GM23338 (cell line): ENCODE measurements at regions not wholly inside any gene's neighbourhood (a gene's known extent, or its start where the extent isn't known, plus 50 kb on each side); places are given as distances from the start of the nearest gene placed in this dataset.

Experiments
- ATAC-seq: fragments of 200-7000 bp; cut with Tn5 transposase; 3 replicates; pipeline ENCODE4 v1.9.1; 2020
- DNase-seq: peaks from one replicate; pipeline ENCODE4 v3.0.0-alpha.2; 2015; ENCODE audit warnings: low spot score
- H2AFZ ChIP-seq: fragments of 200-600 bp; sonication (generic); 2 replicates; pipeline ENCODE4 v1.8.0; 2016; ENCODE audit warnings: antibody characterized with exemption, mild to moderate bottlenecking, moderate library complexity
- H3F3A ChIP-seq: fragments of 200-600 bp; sonication (generic); replicated peaks from 2 replicates; pipeline ENCODE4 v1.8.0; 2017; ENCODE audit warnings: antibody characterized with exemption, mixed run types, low read depth
- H3K27ac ChIP-seq: fragments of 200-600 bp; sonication (generic); 2 replicates; pipeline ENCODE4 v1.6.1; 2016; ENCODE audit warnings: low read depth
- H3K27me3 ChIP-seq: fragments of 200-600 bp; sonication (generic); 2 replicates; pipeline ENCODE4 v1.8.0; 2016; ENCODE audit warnings: mild to moderate bottlenecking, mixed run types, moderate library complexity; ENCODE audit not compliant: insufficient read depth
- H3K36me3 ChIP-seq: fragments of 200-600 bp; sonication (generic); 2 replicates; pipeline ENCODE4 v1.8.0; 2016; ENCODE audit warnings: mild to moderate bottlenecking; ENCODE audit not compliant: insufficient read depth
- H3K4me1 ChIP-seq: fragments of 200-600 bp; sonication (generic); 2 replicates; pipeline ENCODE4 v1.8.0; 2016; ENCODE audit warnings: mild to moderate bottlenecking, moderate library complexity; ENCODE audit not compliant: insufficient read depth
- H3K4me2 ChIP-seq: fragments of 200-600 bp; sonication (generic); 2 replicates; pipeline ENCODE4 v1.7.1; 2017; ENCODE audit warnings: mixed run types
- H3K4me3 ChIP-seq: fragments of 200-600 bp; sonication (generic); 2 replicates; pipeline ENCODE4 v1.6.1; 2016; ENCODE audit warnings: mixed run types
- H3K79me2 ChIP-seq: fragments of 200-600 bp; sonication (generic); replicated peaks from 2 replicates; pipeline ENCODE4 v1.8.0; 2017; ENCODE audit warnings: mild to moderate bottlenecking; ENCODE audit not compliant: insufficient read depth
- H3K9me2 ChIP-seq: fragments of 200-600 bp; sonication (generic); 2 replicates; pipeline ENCODE4 v1.8.0; 2017; ENCODE audit not compliant: insufficient read depth
- H4K20me1 ChIP-seq: fragments of 200-600 bp; sonication (generic); replicated peaks from 2 replicates; pipeline ENCODE4 v1.8.0; 2017; ENCODE audit warnings: mild to moderate bottlenecking; ENCODE audit not compliant: insufficient read depth
- H3K27ac Mint-ChIP-seq: 2 replicates; pipeline ENCODE4 v1.8.0; 2020; ENCODE audit warnings: inconsistent platforms, mild to moderate bottlenecking, moderate library complexity, mixed read lengths
- H3K27me3 Mint-ChIP-seq: 3 replicates; pipeline ENCODE4 v1.8.0; 2022; ENCODE audit warnings: low read depth, mild to moderate bottlenecking, moderate library complexity, mixed read lengths, inconsistent platforms; ENCODE audit not compliant: insufficient read depth, poor library complexity
- H3K36me3 Mint-ChIP-seq: 3 replicates; pipeline ENCODE4 v1.8.0; 2021; ENCODE audit warnings: low read depth, mild to moderate bottlenecking, inconsistent platforms, moderate library complexity, mixed read lengths
- H3K4me1 Mint-ChIP-seq: 3 replicates; pipeline ENCODE4 v1.8.0; 2020; ENCODE audit warnings: mild to moderate bottlenecking, inconsistent platforms, mixed read lengths
- H3K4me3 Mint-ChIP-seq: 3 replicates; pipeline ENCODE4 v1.8.0; 2021; ENCODE audit warnings: moderate library complexity, mild to moderate bottlenecking, inconsistent platforms, mixed read lengths
- H3K9me3 Mint-ChIP-seq: 3 replicates; pipeline ENCODE4 v1.8.0; 2020; ENCODE audit warnings: moderate library complexity, mild to moderate bottlenecking, inconsistent platforms, mixed read lengths
- CREB1 ChIP-seq: fragments of 250-450 bp; sonication (Bioruptor Pico); IDR thresholded peaks from 2 replicates; pipeline ENCODE4 v1.5.0; 2020; ENCODE audit warnings: low read depth, mild to moderate bottlenecking, moderate library complexity
- EZH2 ChIP-seq: fragments of 200-600 bp; sonication (generic); IDR thresholded peaks from one replicate; pipeline ENCODE4 v1.8.0; 2017; ENCODE audit warnings: antibody characterized with exemption, mild to moderate bottlenecking, low read depth; ENCODE audit not compliant: unreplicated experiment
- EZH2phosphoT487 ChIP-seq: fragments of 200-600 bp; sonication (generic); IDR thresholded peaks from one replicate; pipeline ENCODE4 v1.8.1; 2018; ENCODE audit warnings: antibody characterized with exemption; ENCODE audit not compliant: unreplicated experiment
- NANOG ChIP-seq: IDR thresholded peaks from 2 replicates; pipeline ENCODE4 v1.6.1; 2016; ENCODE audit warnings: antibody characterized with exemption, borderline replicate concordance
- POLR2AphosphoS5 ChIP-seq: IDR thresholded peaks from 2 replicates; pipeline ENCODE4 v1.6.1; 2016; ENCODE audit warnings: antibody characterized with exemption, low read depth
- STAT1 ChIP-seq: IDR thresholded peaks from one replicate; pipeline ENCODE4 v1.6.1; 2016; ENCODE audit warnings: antibody characterized with exemption; ENCODE audit not compliant: unreplicated experiment
- ZNF114 ChIP-seq: fragments of 250-450 bp; sonication (Bioruptor Pico); IDR thresholded peaks from 2 replicates; pipeline ENCODE4 v1.5.0; 2020; ENCODE audit warnings: mild to moderate bottlenecking, moderate library complexity
- TF ChIP-seq, protein P1 (sequence below): IDR thresholded peaks from one replicate; pipeline ENCODE4 v1.6.1; 2018; ENCODE audit warnings: antibody characterized with exemption; ENCODE audit not compliant: unreplicated experiment
- TF ChIP-seq, protein P2 (sequence below): fragments of 250-450 bp; sonication (Bioruptor Pico); IDR thresholded peaks from 2 replicates; pipeline ENCODE4 v1.5.0; 2020; ENCODE audit warnings: mild to moderate bottlenecking, moderate library complexity
- TF ChIP-seq, protein P3 (sequence below): IDR thresholded peaks from 2 replicates; pipeline ENCODE4 v1.6.1; 2016; ENCODE audit warnings: antibody characterized with exemption
- TF ChIP-seq, protein P4 (sequence below), 2 experiments: fragments of 200-600 bp in 1 of 2; sonication (generic) in 1 of 2; conservative IDR thresholded peaks; 2 replicates each; pipeline versions ENCODE4 v1.5.1 to v1.6.1; 2016 to 2017; ENCODE audit warnings: antibody characterized with exemption in 2 of 2, low read depth in 2 of 2, mild to moderate bottlenecking in 2 of 2, moderate library complexity in 1 of 2

DNA sequence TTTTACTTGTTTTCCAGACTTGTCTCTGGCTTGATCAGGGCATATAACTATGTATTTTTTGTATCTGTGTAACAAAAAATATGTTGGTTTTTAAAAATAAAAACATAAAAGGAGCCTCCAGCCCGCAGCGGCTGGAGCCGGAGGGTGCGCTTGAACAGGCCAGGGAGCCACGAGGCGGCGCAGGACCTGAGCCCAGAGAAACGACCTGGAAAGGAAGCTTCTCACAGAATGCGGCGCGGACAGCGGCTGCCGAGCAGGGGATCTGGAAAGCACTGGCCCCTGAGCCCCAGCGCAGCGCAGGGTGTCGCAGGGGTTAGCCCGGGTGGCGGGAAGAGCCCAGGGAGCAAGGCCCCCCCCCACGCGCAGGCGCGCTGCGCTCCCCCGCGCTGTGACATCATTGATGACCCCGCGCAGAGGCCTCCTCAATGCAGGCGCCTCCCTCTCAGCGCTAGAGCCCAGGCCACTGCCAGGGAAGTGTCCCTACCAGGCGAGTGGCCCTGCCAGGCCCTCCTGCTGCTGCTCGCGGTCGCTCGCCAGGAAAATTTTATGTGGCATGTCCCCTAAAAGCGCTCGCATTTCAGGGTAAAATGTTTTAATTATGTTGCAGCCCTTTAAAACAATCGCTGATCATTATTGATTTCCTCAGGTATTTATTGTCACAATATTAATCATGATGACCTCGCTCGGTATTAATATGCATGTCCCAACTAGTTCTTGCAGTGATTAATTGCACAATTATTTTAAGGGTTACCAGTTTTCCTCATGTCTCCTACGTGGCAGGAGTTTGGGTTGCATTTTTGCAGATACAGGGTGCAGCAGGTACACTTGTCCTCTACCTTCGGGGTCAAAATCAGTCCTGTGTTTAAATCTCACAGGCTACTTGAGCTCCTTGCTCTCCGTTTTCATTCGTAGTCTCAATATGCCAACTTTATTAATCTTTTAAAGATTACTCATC is 134.2 kb downstream of the USP22 start:
- Histone ChIP-seq H3K27ac (peak overlapping the region; percentile 85), H3K36me3 (no peaks in the 10 kb centered on the region), H3F3A (peaks cover 5% of the 10 kb centered on the region; the same call in 1 of the 2 replicates), H3K27me3 (no peaks in the 10 kb centered on the region), H3K4me2 (peak overlapping the region; percentile 90), H3K4me1 (peaks cover 5% of the 10 kb centered on the region; the same call in 1 of the 2 replicates), H3K4me3 (peak overlapping the region; percentile 60), H3K9me2 (no peaks in the 10 kb centered on the region), H3K79me2 (no peaks in the 10 kb centered on the region; the same call in 1 of the 2 replicates), H4K20me1 (no peaks in the 10 kb centered on the region), H2AFZ (no peak overlapping the region)
- H3K27ac Mint-ChIP-seq, result peak overlapping the region; percentile 83
- peak; percentile 98 for ATAC-seq
- H3K4me3 Mint-ChIP-seq, result peak overlapping the region; percentile 65
- TF ChIP-seq NANOG, result no peak
- peak; percentile 48 for TF ChIP-seq POLR2AphosphoS5
- no peak for TF ChIP-seq EZH2phosphoT487
- TF ChIP-seq, protein P1, sequence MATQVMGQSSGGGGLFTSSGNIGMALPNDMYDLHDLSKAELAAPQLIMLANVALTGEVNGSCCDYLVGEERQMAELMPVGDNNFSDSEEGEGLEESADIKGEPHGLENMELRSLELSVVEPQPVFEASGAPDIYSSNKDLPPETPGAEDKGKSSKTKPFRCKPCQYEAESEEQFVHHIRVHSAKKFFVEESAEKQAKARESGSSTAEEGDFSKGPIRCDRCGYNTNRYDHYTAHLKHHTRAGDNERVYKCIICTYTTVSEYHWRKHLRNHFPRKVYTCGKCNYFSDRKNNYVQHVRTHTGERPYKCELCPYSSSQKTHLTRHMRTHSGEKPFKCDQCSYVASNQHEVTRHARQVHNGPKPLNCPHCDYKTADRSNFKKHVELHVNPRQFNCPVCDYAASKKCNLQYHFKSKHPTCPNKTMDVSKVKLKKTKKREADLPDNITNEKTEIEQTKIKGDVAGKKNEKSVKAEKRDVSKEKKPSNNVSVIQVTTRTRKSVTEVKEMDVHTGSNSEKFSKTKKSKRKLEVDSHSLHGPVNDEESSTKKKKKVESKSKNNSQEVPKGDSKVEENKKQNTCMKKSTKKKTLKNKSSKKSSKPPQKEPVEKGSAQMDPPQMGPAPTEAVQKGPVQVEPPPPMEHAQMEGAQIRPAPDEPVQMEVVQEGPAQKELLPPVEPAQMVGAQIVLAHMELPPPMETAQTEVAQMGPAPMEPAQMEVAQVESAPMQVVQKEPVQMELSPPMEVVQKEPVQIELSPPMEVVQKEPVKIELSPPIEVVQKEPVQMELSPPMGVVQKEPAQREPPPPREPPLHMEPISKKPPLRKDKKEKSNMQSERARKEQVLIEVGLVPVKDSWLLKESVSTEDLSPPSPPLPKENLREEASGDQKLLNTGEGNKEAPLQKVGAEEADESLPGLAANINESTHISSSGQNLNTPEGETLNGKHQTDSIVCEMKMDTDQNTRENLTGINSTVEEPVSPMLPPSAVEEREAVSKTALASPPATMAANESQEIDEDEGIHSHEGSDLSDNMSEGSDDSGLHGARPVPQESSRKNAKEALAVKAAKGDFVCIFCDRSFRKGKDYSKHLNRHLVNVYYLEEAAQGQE, result no peak
- no peak for TF ChIP-seq STAT1
- TF ChIP-seq CREB1 (CRISPR knock-in tag), result peak; percentile 87
- TF ChIP-seq ZNF114 (CRISPR knock-in tag), result no peak
- TF ChIP-seq, protein P2, sequence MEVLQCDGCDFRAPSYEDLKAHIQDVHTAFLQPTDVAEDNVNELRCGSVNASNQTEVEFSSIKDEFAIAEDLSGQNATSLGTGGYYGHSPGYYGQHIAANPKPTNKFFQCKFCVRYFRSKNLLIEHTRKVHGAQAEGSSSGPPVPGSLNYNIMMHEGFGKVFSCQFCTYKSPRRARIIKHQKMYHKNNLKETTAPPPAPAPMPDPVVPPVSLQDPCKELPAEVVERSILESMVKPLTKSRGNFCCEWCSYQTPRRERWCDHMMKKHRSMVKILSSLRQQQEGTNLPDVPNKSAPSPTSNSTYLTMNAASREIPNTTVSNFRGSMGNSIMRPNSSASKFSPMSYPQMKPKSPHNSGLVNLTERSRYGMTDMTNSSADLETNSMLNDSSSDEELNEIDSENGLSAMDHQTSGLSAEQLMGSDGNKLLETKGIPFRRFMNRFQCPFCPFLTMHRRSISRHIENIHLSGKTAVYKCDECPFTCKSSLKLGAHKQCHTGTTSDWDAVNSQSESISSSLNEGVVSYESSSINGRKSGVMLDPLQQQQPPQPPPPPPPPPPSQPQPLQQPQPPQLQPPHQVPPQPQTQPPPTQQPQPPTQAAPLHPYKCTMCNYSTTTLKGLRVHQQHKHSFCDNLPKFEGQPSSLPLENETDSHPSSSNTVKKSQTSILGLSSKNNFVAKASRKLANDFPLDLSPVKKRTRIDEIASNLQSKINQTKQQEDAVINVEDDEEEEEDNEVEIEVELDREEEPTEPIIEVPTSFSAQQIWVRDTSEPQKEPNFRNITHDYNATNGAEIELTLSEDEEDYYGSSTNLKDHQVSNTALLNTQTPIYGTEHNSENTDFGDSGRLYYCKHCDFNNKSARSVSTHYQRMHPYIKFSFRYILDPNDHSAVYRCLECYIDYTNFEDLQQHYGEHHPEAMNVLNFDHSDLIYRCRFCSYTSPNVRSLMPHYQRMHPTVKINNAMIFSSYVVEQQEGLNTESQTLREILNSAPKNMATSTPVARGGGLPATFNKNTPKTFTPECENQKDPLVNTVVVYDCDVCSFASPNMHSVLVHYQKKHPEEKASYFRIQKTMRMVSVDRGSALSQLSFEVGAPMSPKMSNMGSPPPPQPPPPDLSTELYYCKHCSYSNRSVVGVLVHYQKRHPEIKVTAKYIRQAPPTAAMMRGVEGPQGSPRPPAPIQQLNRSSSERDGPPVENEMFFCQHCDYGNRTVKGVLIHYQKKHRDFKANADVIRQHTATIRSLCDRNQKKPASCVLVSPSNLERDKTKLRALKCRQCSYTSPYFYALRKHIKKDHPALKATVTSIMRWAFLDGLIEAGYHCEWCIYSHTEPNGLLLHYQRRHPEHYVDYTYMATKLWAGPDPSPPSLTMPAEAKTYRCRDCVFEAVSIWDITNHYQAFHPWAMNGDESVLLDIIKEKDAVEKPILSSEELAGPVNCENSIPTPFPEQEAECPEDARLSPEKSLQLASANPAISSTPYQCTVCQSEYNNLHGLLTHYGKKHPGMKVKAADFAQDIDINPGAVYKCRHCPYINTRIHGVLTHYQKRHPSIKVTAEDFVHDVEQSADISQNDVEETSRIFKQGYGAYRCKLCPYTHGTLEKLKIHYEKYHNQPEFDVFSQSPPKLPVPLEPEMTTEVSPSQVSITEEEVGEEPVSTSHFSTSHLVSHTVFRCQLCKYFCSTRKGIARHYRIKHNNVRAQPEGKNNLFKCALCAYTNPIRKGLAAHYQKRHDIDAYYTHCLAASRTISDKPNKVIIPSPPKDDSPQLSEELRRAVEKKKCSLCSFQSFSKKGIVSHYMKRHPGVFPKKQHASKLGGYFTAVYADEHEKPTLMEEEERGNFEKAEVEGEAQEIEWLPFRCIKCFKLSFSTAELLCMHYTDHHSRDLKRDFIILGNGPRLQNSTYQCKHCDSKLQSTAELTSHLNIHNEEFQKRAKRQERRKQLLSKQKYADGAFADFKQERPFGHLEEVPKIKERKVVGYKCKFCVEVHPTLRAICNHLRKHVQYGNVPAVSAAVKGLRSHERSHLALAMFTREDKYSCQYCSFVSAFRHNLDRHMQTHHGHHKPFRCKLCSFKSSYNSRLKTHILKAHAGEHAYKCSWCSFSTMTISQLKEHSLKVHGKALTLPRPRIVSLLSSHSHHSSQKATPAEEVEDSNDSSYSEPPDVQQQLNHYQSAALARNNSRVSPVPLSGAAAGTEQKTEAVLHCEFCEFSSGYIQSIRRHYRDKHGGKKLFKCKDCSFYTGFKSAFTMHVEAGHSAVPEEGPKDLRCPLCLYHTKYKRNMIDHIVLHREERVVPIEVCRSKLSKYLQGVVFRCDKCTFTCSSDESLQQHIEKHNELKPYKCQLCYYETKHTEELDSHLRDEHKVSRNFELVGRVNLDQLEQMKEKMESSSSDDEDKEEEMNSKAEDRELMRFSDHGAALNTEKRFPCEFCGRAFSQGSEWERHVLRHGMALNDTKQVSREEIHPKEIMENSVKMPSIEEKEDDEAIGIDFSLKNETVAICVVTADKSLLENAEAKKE, result no peak
- TF ChIP-seq, protein P3, sequence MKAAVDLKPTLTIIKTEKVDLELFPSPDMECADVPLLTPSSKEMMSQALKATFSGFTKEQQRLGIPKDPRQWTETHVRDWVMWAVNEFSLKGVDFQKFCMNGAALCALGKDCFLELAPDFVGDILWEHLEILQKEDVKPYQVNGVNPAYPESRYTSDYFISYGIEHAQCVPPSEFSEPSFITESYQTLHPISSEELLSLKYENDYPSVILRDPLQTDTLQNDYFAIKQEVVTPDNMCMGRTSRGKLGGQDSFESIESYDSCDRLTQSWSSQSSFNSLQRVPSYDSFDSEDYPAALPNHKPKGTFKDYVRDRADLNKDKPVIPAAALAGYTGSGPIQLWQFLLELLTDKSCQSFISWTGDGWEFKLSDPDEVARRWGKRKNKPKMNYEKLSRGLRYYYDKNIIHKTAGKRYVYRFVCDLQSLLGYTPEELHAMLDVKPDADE, result no peak
- TF ChIP-seq EZH2, result no peak
- TF ChIP-seq, protein P4, sequence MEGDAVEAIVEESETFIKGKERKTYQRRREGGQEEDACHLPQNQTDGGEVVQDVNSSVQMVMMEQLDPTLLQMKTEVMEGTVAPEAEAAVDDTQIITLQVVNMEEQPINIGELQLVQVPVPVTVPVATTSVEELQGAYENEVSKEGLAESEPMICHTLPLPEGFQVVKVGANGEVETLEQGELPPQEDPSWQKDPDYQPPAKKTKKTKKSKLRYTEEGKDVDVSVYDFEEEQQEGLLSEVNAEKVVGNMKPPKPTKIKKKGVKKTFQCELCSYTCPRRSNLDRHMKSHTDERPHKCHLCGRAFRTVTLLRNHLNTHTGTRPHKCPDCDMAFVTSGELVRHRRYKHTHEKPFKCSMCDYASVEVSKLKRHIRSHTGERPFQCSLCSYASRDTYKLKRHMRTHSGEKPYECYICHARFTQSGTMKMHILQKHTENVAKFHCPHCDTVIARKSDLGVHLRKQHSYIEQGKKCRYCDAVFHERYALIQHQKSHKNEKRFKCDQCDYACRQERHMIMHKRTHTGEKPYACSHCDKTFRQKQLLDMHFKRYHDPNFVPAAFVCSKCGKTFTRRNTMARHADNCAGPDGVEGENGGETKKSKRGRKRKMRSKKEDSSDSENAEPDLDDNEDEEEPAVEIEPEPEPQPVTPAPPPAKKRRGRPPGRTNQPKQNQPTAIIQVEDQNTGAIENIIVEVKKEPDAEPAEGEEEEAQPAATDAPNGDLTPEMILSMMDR (conservative IDR thresholded peaks at IDR 0.05; ENCODE audit: low read depth in 2 of 2), result peak; percentile 56 to 57
- peaks cover 3% of the 10 kb centered on the region for H3K27me3 Mint-ChIP-seq
- no peaks in the 10 kb centered on the region for H3K9me3 Mint-ChIP-seq
- peak; percentile 96 for DNase-seq
- H3K36me3 Mint-ChIP-seq, result no peaks in the 10 kb centered on the region
- peaks cover 15% of the 10 kb centered on the region for H3K4me1 Mint-ChIP-seq
